ENCODE measurements at regions not wholly inside any gene's neighbourhood (a gene's known extent, or its start where the extent isn't known, plus 50 kb on each side); places are given as distances from the start of the nearest gene placed in this dataset.

DNA sequence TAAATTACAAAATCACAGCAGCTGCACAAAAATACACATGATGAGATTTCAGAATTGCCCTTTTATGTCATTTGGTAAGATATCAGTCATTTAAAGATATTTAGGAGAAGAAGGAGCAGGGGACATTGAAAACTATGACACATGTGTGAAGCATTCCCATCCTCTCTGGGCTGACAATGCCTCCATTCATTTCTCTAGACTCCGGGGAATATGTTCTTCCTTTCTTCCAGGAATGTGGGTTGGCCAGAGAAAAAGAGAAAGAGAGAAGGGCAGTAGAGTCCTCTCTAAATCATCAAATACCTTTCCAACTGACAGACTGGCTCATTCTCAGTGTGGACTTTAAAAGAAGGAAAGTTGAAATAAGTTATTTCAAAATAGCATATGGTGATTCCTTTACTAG is 205.6 kb upstream of the ADAMTSL1 start:
- FAIRE-seq = no peak
- TF ChIP-seq CTCF (IDR thresholded peaks at IDR 0.05; ENCODE audit: insufficient read depth, missing control alignments) = no peak
- no peak for DNase-seq (ENCODE audit: insufficient read length, low spot score)

DNA sequence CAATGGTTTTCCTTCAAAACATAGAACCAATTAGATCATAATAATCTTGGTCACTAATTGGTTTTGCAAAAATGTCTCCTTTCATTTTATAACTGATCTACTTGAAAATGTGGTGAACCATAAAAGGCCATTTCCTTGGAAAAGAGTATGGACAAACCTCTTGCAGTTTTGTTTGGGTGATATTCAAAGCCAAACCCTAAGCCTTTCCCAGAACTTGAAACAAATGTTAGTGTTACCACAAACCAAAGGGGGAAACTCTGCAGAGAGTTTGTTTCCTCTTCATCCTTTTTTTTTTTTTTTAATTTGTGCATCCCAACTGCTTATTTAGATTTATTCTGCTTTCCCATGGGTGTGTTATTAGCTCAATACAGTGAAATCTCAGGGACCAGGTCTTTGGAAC is 204.4 kb upstream of the ADAMTSL1 start:
- no peak for TF ChIP-seq CTCF (IDR thresholded peaks at IDR 0.05; ENCODE audit: insufficient read depth, missing control alignments)
- FAIRE-seq (no peak), DNase-seq (ENCODE audit: insufficient read length, low spot score) (no peak)

DNA sequence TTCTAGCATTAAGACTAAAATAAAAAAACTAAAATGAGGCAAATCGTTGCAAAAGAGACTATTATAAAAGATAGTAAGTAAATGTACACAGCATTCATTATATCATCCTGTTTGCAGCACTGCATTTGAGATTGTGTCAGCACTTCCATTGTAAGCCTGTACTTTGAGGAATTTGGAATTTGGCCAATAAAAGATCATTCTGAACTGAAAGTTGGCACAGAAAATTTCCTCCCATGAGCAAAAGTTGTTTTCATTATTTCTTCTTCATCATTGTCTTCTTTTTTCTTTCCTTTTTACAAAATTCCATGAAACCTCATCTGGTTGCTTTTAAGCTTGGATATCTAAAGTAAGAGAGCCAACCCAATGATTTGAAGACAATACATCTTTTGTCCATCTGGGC is 199.3 kb upstream of the ADAMTSL1 start:
- DNase-seq (ENCODE audit: insufficient read length, low spot score) (no peak), FAIRE-seq (no peak)
- no peak for TF ChIP-seq CTCF (IDR thresholded peaks at IDR 0.05; ENCODE audit: insufficient read depth, missing control alignments)

DNA sequence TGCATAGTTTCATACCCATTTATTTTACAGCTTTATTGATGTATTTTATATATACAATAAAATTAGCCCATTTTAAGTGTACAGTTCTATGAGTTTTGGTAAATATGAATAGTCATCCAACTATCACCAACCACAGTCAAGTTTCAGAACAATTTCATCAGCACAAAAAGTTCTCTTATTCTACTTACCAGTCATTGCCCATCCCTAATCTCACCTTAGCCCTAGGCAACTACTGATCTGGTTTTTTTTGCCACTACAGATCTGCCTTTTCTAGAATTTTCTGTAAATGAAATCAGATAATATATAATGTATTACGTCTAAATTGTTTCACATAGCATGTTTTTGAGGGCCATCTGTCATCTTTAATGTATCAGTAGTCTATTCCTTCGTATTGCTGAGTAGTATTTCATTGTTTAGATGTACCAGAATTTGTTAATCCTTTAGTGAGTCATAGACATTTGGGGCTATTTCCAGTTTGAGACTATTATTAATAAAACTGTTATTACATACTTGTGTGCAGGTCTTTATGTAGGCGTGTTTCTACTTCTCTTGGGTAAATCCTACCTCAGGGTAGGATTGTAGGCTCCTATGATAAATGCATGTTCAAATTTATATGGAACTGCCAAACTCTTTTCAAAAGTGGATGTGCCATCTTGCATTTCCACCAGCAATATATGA is 198.5 kb upstream of the ADAMTSL1 start:
- DNase-seq (ENCODE audit: insufficient read length, low spot score) (no peak), FAIRE-seq (no peak)
- TF ChIP-seq CTCF (IDR thresholded peaks at IDR 0.05; ENCODE audit: insufficient read depth, missing control alignments) = no peak

DNA sequence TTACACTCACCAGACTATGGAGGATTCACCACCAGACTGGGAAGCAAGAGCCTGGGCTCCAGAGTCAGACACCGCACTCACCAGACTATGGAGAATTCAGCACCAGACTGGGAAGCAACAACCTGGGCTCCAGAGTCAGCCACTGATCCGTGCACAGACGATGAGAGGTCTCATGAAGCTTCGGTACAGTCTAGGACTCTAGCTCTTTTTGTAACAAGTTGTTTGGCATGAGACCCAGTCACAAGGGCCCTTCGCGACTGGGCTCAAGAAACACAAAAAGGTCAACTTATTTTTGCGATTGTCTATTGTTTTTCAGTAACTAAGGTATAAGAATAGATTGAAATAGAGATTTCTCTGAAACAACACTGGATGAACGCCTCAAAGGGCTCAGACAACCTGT is 192.7 kb upstream of the ADAMTSL1 start:
- TF ChIP-seq CTCF (IDR thresholded peaks at IDR 0.05; ENCODE audit: insufficient read depth, missing control alignments) = no peak

DNA sequence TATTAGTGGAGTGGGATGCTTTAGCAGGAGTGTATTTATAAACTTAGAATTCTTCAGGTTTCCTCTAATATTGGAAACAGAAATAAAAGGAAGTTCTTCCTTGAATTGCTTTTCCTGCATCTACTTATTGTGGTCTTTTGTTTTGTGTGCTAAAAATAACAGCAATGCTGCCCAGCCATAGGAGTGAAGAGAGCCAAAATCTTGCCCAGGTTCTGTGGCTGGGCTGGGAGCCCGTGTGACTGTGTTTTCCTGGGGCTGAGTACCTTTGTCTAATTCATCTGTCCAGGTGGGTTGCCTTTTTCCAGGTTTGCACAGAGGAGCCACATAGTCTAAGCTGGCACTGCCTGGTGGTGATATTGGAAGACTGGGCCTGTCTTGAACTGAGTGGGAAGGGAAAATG is 179.7 kb upstream of the ADAMTSL1 start:
- FAIRE-seq (no peak), DNase-seq (ENCODE audit: insufficient read length, low spot score) (no peak)
- TF ChIP-seq CTCF (IDR thresholded peaks at IDR 0.05; ENCODE audit: insufficient read depth, missing control alignments) = no peak

More for the DNA sequence above, 192.7 kb upstream of the ADAMTSL1 start:
- no peak for DNase-seq (ENCODE audit: insufficient read length, low spot score)
- FAIRE-seq = no peak

DNA sequence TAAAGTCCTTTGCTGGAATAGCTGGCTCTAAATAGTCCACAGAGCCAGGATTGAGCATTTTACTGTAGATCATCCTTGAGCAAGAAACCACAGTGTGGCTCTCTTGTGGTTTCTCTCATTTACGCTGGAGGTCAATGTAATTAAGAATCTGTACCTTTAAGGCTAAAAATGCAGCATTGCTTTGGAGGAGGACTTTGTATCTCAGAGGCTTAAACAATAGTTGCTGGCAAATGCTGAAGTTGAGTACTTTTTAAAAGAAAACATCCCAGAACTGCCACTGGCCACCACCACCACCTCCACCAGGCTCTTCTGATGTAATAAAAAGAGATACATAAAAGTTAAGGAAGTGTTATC is 177.3 kb upstream of the ADAMTSL1 start:
- TF ChIP-seq CTCF (IDR thresholded peaks at IDR 0.05; ENCODE audit: insufficient read depth, missing control alignments) = no peak
- FAIRE-seq (no peak), DNase-seq (ENCODE audit: insufficient read length, low spot score) (no peak)

Measured in D721Med (cell line).